GM23248 (cell line): ENCODE measurements at regions not wholly inside any gene's neighbourhood (a gene's known extent, or its start where the extent isn't known, plus 50 kb on each side); places are given as distances from the start of the nearest gene placed in this dataset.

Experiments
- DNase-seq: peaks from one replicate; pipeline ENCODE4 v3.0.0-alpha.2; 2015
- H2AFZ ChIP-seq: fragments of 200-600 bp; sonication (generic); 2 replicates; pipeline ENCODE4 v1.6.1; 2016; ENCODE audit warnings: antibody characterized with exemption
- H3F3A ChIP-seq: fragments of 200-600 bp; sonication (generic); 2 replicates; pipeline ENCODE4 v1.6.1; 2016; ENCODE audit warnings: mild to moderate bottlenecking, antibody characterized with exemption, mixed run types; ENCODE audit not compliant: insufficient read depth
- H3K27ac ChIP-seq: fragments of 200-600 bp; sonication (generic); 2 replicates; pipeline ENCODE4 v1.5.1; 2016; ENCODE audit warnings: mild to moderate bottlenecking
- H3K27me3 ChIP-seq: fragments of 200-600 bp; sonication (generic); replicated peaks from 2 replicates; pipeline ENCODE4 v1.6.1; 2016; ENCODE audit warnings: mild to moderate bottlenecking; ENCODE audit not compliant: insufficient read depth
- H3K36me3 ChIP-seq: fragments of 200-600 bp; sonication (generic); 2 replicates; pipeline ENCODE4 v1.6.1; 2016; ENCODE audit warnings: low read depth, mild to moderate bottlenecking
- H3K4me1 ChIP-seq: fragments of 200-600 bp; sonication (generic); 2 replicates; pipeline ENCODE4 v1.6.1; 2016; ENCODE audit warnings: mild to moderate bottlenecking; ENCODE audit not compliant: insufficient read depth
- H3K4me2 ChIP-seq: fragments of 200-600 bp; sonication (generic); one replicate; pipeline ENCODE4 v1.6.1; 2016; ENCODE audit warnings: mild to moderate bottlenecking; ENCODE audit not compliant: unreplicated experiment
- H3K4me3 ChIP-seq: fragments of 200-600 bp; sonication (generic); 2 replicates; pipeline ENCODE4 v1.5.1; 2016; ENCODE audit warnings: mild to moderate bottlenecking
- H3K79me2 ChIP-seq: fragments of 200-600 bp; sonication (generic); 2 replicates; pipeline ENCODE4 v1.6.1; 2016; ENCODE audit warnings: mild to moderate bottlenecking; ENCODE audit not compliant: insufficient read depth
- H3K9ac ChIP-seq: fragments of 200-600 bp; sonication (generic); 2 replicates; pipeline ENCODE4 v1.6.1; 2016; ENCODE audit warnings: mild to moderate bottlenecking
- H3K9me2 ChIP-seq: fragments of 200-600 bp; sonication (generic); 2 replicates; pipeline ENCODE4 v1.6.1; 2016; ENCODE audit warnings: mixed run types, mild to moderate bottlenecking, moderate library complexity; ENCODE audit not compliant: insufficient read depth
- H3K9me3 ChIP-seq: fragments of 200-600 bp; sonication (generic); one replicate; pipeline ENCODE4 v1.6.1; 2017; ENCODE audit warnings: low read depth
- H4K20me1 ChIP-seq: fragments of 200-600 bp; sonication (generic); 2 replicates; pipeline ENCODE4 v1.6.0; 2016; ENCODE audit not compliant: insufficient read depth
- EZH2 ChIP-seq: fragments of 200-600 bp; sonication (generic); IDR thresholded peaks from 2 replicates; pipeline ENCODE4 v1.6.1; 2018; ENCODE audit warnings: antibody characterized with exemption, mild to moderate bottlenecking; ENCODE audit not compliant: insufficient read depth, poor library complexity, severe bottlenecking
- EZH2phosphoT487 ChIP-seq: fragments of 200-600 bp; sonication (generic); IDR thresholded peaks from 2 replicates; pipeline ENCODE4 v1.6.1; 2018; ENCODE audit warnings: antibody characterized with exemption, moderate library complexity, mild to moderate bottlenecking, low read depth; ENCODE audit not compliant: insufficient read depth
- WGBS, 2 experiments: methylation state at CpG; one replicate each; pipeline ENCODE4 v1.1.6; 2015 to 2017; ENCODE audit warnings: low lambda C conversion rate in 2 of 2, low coverage in 1 of 2; ENCODE audit errors: missing lambda C conversion rate in 2 of 2; 5-methylcytosine and 5-hydroxymethylcytosine counted together
- in situ Hi-C: fragments of 300-500 bp; cut with MboI; formaldehyde crosslinking; loops from 2 replicates; pipeline ENCODE4 v1.15.0; 2020

GRCh38 chrX:42414057-42414456, 363.9 kb downstream of the PPP1R2C start:
- Histone ChIP-seq H3K9ac (no peak overlapping the region), H2AFZ (no peak overlapping the region), H3F3A (no peaks in the 10 kb centered on the region), H3K4me1 (no peaks in the 10 kb centered on the region), H3K4me3 (no peak overlapping the region), H3K9me3 (no peaks in the 10 kb centered on the region), H3K79me2 (no peaks in the 10 kb centered on the region), H3K4me2 (no peak overlapping the region), H3K36me3 (no peaks in the 10 kb centered on the region), H3K27ac (no peak overlapping the region), H3K9me2 (no peaks in the 10 kb centered on the region), H4K20me1 (no peaks in the 10 kb centered on the region), H3K27me3 (no peaks in the 10 kb centered on the region)
- in situ Hi-C loops = no loop called here
- DNase-seq = no peak
- 45 to 46% methylated on average over 4 to 5 of the region's 5 CpGs for WGBS, 2 experiments
- TF ChIP-seq EZH2 (no peak), EZH2phosphoT487 (no peak)

DNA sequence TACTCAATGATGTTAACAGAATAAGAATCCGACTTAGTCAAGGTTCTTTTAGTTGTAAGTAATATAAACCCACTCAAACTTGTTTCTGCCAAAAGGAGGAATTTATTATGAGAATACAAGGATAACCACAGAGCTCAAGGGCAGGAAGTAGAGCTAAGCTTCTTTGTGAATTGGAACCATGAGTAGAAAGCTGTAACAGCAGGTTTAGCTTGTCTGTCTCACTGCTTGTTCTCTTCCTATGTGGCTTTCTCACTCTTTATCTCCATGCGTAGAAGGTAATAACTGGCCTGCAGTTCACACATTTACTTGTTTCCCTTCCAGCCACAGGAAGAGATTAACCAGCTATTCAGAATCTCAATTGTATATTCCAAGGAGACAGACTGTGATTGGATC, 378.3 kb downstream of the PPP1R2C start:
- H3K27me3 ChIP-seq = no peaks in the 10 kb centered on the region
- DNase-seq = no peak
- H3K79me2 ChIP-seq = no peaks in the 10 kb centered on the region
- H3K4me3 ChIP-seq = no peak overlapping the region
- no peak overlapping the region for H2AFZ ChIP-seq
- no peak overlapping the region for H3K9ac ChIP-seq
- 42 to 47% methylated on average over 2 of the region's 2 CpGs for WGBS, 2 experiments
- H3F3A ChIP-seq = no peaks in the 10 kb centered on the region
- no peaks in the 10 kb centered on the region for H3K9me3 ChIP-seq
- H3K9me2 ChIP-seq = no peaks in the 10 kb centered on the region
- no peak overlapping the region for H3K4me2 ChIP-seq
- no peaks in the 10 kb centered on the region for H3K36me3 ChIP-seq
- H3K4me1 ChIP-seq = no peaks in the 10 kb centered on the region
- in situ Hi-C loops = no loop called here
- no peak overlapping the region for H3K27ac ChIP-seq
- no peaks in the 10 kb centered on the region for H4K20me1 ChIP-seq
- TF ChIP-seq EZH2phosphoT487 (no peak), EZH2 (no peak)

DNA sequence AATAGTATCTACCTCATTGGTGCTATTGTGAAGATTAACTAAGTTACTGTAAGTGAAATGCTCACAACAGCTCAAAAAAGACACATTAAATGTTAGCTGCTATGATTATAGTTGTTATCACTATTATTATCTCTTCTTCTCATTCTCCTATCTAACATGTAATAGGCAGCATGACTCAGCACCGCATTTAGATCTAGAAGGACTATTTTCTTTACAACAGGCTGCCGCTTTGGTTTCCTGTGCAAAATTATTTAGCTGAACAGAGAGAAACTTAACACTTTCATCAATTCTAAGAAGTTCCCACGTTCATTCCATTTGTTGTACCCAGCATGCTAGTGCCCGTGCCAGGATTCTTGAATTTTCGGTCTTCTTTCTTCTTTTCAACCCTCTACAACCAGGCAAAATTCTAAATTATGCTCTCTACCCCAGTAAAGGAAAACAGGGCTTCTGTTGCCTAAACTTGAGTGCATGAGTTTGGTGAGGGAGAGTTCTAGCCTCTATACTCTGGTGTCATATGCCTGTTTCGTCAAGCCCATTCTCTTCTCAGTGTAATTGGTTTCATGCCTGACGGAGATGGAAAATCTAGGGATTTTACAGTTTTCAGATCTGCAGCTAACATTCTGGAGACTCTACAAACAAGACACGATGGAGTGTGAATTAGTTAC, 378.9 kb downstream of the PPP1R2C start:
- in situ Hi-C loops = no loop called here
- H3F3A ChIP-seq = no peaks in the 10 kb centered on the region
- DNase-seq = no peak

GRCh38 chrX:42396136-42396535, 381.8 kb downstream of the PPP1R2C start:
- Histone ChIP-seq H3K4me2 (no peak overlapping the region), H3K36me3 (no peaks in the 10 kb centered on the region), H3K27ac (no peak overlapping the region), H3K4me3 (no peak overlapping the region), H3K9me2 (no peaks in the 10 kb centered on the region), H3K27me3 (no peaks in the 10 kb centered on the region), H3K4me1 (no peaks in the 10 kb centered on the region), H2AFZ (no peak overlapping the region), H3K79me2 (no peaks in the 10 kb centered on the region), H3K9me3 (no peaks in the 10 kb centered on the region), H3F3A (no peaks in the 10 kb centered on the region), H4K20me1 (no peaks in the 10 kb centered on the region), H3K9ac (no peak overlapping the region)
- 25 to 33% methylated on average over 4 of the region's 4 CpGs for WGBS, 2 experiments
- no peak for DNase-seq
- in situ Hi-C loops = no loop called here
- no peak for TF ChIP-seq EZH2

More for the DNA sequence above, 378.9 kb downstream of the PPP1R2C start:
- no peaks in the 10 kb centered on the region for H3K9me3 ChIP-seq
- WGBS, 2 experiments = 35% methylated on average over 8 of the region's 8 CpGs
- H4K20me1 ChIP-seq = no peaks in the 10 kb centered on the region
- no peak overlapping the region for H3K9ac ChIP-seq
- TF ChIP-seq EZH2 (no peak), EZH2phosphoT487 (no peak)
- H3K36me3 ChIP-seq = no peaks in the 10 kb centered on the region
- H3K4me2 ChIP-seq = no peak overlapping the region
- no peak overlapping the region for H3K27ac ChIP-seq
- no peaks in the 10 kb centered on the region for H3K9me2 ChIP-seq
- H3K4me1 ChIP-seq = no peaks in the 10 kb centered on the region
- H3K27me3 ChIP-seq = no peaks in the 10 kb centered on the region
- no peaks in the 10 kb centered on the region for H3K79me2 ChIP-seq
- no peak overlapping the region for H2AFZ ChIP-seq
- H3K4me3 ChIP-seq = no peak overlapping the region

GRCh38 chrX:42392846-42393245, 385.1 kb downstream of the PPP1R2C start:
- no peak overlapping the region for H3K9ac ChIP-seq
- no peak overlapping the region for H3K4me2 ChIP-seq
- H3K27ac ChIP-seq = no peak overlapping the region
- H4K20me1 ChIP-seq = no peaks in the 10 kb centered on the region
- TF ChIP-seq EZH2phosphoT487 (no peak), EZH2 (no peak)
- WGBS, 2 experiments = 0 to 4% methylated on average over 1 of the region's 1 CpG
- no peaks in the 10 kb centered on the region for H3K36me3 ChIP-seq
- no peaks in the 10 kb centered on the region for H3F3A ChIP-seq
- no peaks in the 10 kb centered on the region for H3K27me3 ChIP-seq
- H3K4me1 ChIP-seq = no peaks in the 10 kb centered on the region
- in situ Hi-C loops = no loop called here
- H2AFZ ChIP-seq = no peak overlapping the region
- DNase-seq = no peak
- no peaks in the 10 kb centered on the region for H3K79me2 ChIP-seq
- H3K4me3 ChIP-seq = no peak overlapping the region
- no peaks in the 10 kb centered on the region for H3K9me3 ChIP-seq
- no peaks in the 10 kb centered on the region for H3K9me2 ChIP-seq
